ENCODE measurements at regions not wholly inside any gene's neighbourhood (a gene's known extent, or its start where the extent isn't known, plus 50 kb on each side); places are given as distances from the start of the nearest gene placed in this dataset.
A peak's percentile ranks its signal among the peaks of the same experiment; 100 is the strongest.
"Not testable (repeated sequence)": the region's sequence is repeated elsewhere in the genome, so short reads cannot be mapped to it uniquely, and the experiment has no call there.

- no peak for DNase-seq
Measured at GRCh38 chr1:208475951-208476845, 232.0 kb upstream of the PLXNA2 start.

- DNase-seq, result no peak
Measured at GRCh38 chr1:208476846-208477170, 232.6 kb upstream of the PLXNA2 start.

GRCh38 chr1:208479435-208479834 lies 235.3 kb upstream of the PLXNA2 start:
- DNase-seq, result no peak

GRCh38 chr1:208485512-208485911 lies 241.3 kb upstream of the PLXNA2 start:
- DNase-seq, result no peak

- DNase-seq, result no peak
Measured at GRCh38 chr1:208486677-208487076, 242.5 kb upstream of the PLXNA2 start.

- DNase-seq, result not testable (repeated sequence)
Measured at GRCh38 chr1:208488432-208488831, 244.2 kb upstream of the PLXNA2 start.

GRCh38 chr1:208496467-208497371 lies 252.5 kb upstream of the PLXNA2 start:
- no peak for DNase-seq

- DNase-seq, result no peak
Measured at GRCh38 chr1:208497866-208498541, 253.8 kb upstream of the PLXNA2 start.

GRCh38 chr1:208499026-208499425 lies 254.8 kb upstream of the PLXNA2 start:
- DNase-seq, result no peak

- DNase-seq, result no peak
Measured at GRCh38 chr1:208499601-208500000, 255.4 kb upstream of the PLXNA2 start.

- no peak for DNase-seq
Measured at GRCh38 chr1:208500375-208500774, 256.2 kb upstream of the PLXNA2 start.

- no peak for DNase-seq
Measured at GRCh38 chr1:208501542-208501941, 257.4 kb upstream of the PLXNA2 start.

GRCh38 chr1:208503787-208504186 lies 259.6 kb upstream of the PLXNA2 start:
- DNase-seq, result no peak

- no peak for DNase-seq
Measured at GRCh38 chr1:208506812-208507211, 262.6 kb upstream of the PLXNA2 start.

- DNase-seq, result no peak
Measured at GRCh38 chr1:208509072-208509471, 264.9 kb upstream of the PLXNA2 start.

- DNase-seq, result peak; percentile 66
Measured at GRCh38 chr1:208510192-208510952, 266.2 kb upstream of the PLXNA2 start.

GRCh38 chr1:208511242-208511860 lies 267.2 kb upstream of the PLXNA2 start:
- DNase-seq, result no peak

GRCh38 chr1:208513799-208514198 lies 269.6 kb upstream of the PLXNA2 start:
- no peak for DNase-seq

- DNase-seq, result no peak
Measured at GRCh38 chr1:208515129-208515528, 270.9 kb upstream of the PLXNA2 start.

- DNase-seq, result no peak
Measured at GRCh38 chr1:208516780-208517179, 272.6 kb upstream of the PLXNA2 start.

GRCh38 chr1:208520438-208521099 lies 276.4 kb upstream of the PLXNA2 start:
- DNase-seq, result no peak

Data from T1000 (cell line).